Body of pancreas (tissue), 4 donors: ENCODE measurements at regions not wholly inside any gene's neighbourhood (a gene's known extent, or its start where the extent isn't known, plus 50 kb on each side); places are given as distances from the start of the nearest gene placed in this dataset.
"Not testable (repeated sequence)": the region's sequence is repeated elsewhere in the genome, so short reads cannot be mapped to it uniquely, and the experiment has no call there.

ENCODE experiments used
- ATAC-seq: fragments of 150-250 bp; one replicate; pipeline ENCODE4 v1.9.1; 2016
- DNase-seq, 4 donors: peaks; one replicate each; pipeline ENCODE4 v3.0.0-alpha.2; 2019
- H3K27ac ChIP-seq, 4 donors: fragments of 200-600 bp; sonication (generic); 1 replicate in 3 of 4; 2 replicates in 1 of 4; pipeline versions ENCODE4 v1.5.1 to v1.6.1; 2016 to 2019; ENCODE audit warnings: mild to moderate bottlenecking in 1 of 4, mixed read lengths in 1 of 4, moderate library complexity in 1 of 4
- H3K27me3 ChIP-seq, 2 donors: fragments of 200-600 bp; sonication (generic); one replicate each; pipeline ENCODE4 v1.6.0; 2016; ENCODE audit warnings: mild to moderate bottlenecking in 1 of 2
- H3K36me3 ChIP-seq, 2 donors: fragments of 200-600 bp; sonication (generic); replicated peaks in 1 of 2; 2 replicates each; pipeline ENCODE4 v1.5.1; 2016; ENCODE audit warnings: low read depth in 2 of 2; ENCODE audit not compliant: insufficient read depth in 1 of 2
- H3K4me1 ChIP-seq: fragments of 200-600 bp; sonication (generic); one replicate; pipeline ENCODE4 v1.6.0; 2016
- H3K4me3 ChIP-seq, 2 donors: fragments of 200-600 bp; sonication (generic); 1 replicate in 1 of 2; 2 replicates in 1 of 2; pipeline ENCODE4 v1.5.1; 2016 to 2019
- H3K9me3 ChIP-seq, 3 donors: fragments of 200-600 bp; sonication (generic); 1 replicate in 2 of 3; 2 replicates in 1 of 3; pipeline ENCODE4 v1.5.1; 2016
- POLR2A ChIP-seq, 3 donors: fragments of 450-650 bp; IDR thresholded peaks; one replicate each; pipeline ENCODE4 v1.6.1; 2016; ENCODE audit warnings: antibody characterized with exemption in 3 of 3, mild to moderate bottlenecking in 2 of 3
- WGBS, 2 donors: methylation state at CpG; one replicate each; pipeline ENCODE4 v1.1.5; 2017; 5-methylcytosine and 5-hydroxymethylcytosine counted together
- intact Hi-C: fragments of 100-400 bp; cut with DNase I; formaldehyde crosslinking; loops from one replicate; pipeline ENCODE4 v1.15.1; 2023
- TF ChIP-seq, protein P1 (sequence below), 7 experiments: fragments of 450-650 bp in 4 of 7; fragments of 200-600 bp in 3 of 7; sonication (generic) in 3 of 7; IDR thresholded peaks; one replicate each; pipeline ENCODE4 v1.5.1; 2016 to 2019; ENCODE audit warnings: antibody characterized with exemption in 7 of 7

DNA sequence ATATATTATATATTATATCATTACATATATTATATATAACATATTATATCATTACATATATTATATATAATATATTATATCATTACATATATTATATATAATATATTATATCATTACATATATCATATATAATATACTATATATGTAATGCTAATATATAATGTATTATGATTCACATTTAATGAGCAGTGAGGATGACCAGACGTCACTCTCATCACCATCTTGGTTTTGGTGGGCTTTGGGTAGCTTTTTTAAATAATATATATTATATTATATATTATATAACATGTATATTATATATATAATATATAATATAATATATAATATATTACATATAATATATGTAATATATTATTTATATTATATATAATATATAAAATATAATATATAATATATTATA lies 1189.4 kb upstream of the AUTS2 start:
- Histone ChIP-seq H3K4me3 (no peak overlapping the region), H3K4me1 (no peaks in the 10 kb centered on the region), H3K9me3 (no peaks in the 10 kb centered on the region), H3K36me3 (no peaks in the 10 kb centered on the region), H3K27ac (no peak overlapping the region), H3K27me3 (no peaks in the 10 kb centered on the region)
- TF ChIP-seq, protein P1, sequence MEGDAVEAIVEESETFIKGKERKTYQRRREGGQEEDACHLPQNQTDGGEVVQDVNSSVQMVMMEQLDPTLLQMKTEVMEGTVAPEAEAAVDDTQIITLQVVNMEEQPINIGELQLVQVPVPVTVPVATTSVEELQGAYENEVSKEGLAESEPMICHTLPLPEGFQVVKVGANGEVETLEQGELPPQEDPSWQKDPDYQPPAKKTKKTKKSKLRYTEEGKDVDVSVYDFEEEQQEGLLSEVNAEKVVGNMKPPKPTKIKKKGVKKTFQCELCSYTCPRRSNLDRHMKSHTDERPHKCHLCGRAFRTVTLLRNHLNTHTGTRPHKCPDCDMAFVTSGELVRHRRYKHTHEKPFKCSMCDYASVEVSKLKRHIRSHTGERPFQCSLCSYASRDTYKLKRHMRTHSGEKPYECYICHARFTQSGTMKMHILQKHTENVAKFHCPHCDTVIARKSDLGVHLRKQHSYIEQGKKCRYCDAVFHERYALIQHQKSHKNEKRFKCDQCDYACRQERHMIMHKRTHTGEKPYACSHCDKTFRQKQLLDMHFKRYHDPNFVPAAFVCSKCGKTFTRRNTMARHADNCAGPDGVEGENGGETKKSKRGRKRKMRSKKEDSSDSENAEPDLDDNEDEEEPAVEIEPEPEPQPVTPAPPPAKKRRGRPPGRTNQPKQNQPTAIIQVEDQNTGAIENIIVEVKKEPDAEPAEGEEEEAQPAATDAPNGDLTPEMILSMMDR (IDR thresholded peaks at IDR 0.05): no peak
- TF ChIP-seq POLR2A (IDR thresholded peaks at IDR 0.05): no peak
- WGBS, 2 donors: 61 to 90% methylated on average over 1 of the region's 1 CpG
- intact Hi-C loops: no loop called here
- DNase-seq (no peak), ATAC-seq (no peak)

GRCh38 chr7:68409851-68410250 lies 1188.4 kb upstream of the AUTS2 start:
- Histone ChIP-seq H3K4me1 (no peaks in the 10 kb centered on the region), H3K9me3 (no peaks in the 10 kb centered on the region), H3K27ac (no peak overlapping the region), H3K4me3 (no peak overlapping the region), H3K36me3 (no peaks in the 10 kb centered on the region), H3K27me3 (no peaks in the 10 kb centered on the region)
- TF ChIP-seq POLR2A (IDR thresholded peaks at IDR 0.05): no peak
- TF ChIP-seq, protein P1 (IDR thresholded peaks at IDR 0.05): no peak
- intact Hi-C loops: no loop called here
- DNase-seq: no peak
- ATAC-seq: no peak

DNA sequence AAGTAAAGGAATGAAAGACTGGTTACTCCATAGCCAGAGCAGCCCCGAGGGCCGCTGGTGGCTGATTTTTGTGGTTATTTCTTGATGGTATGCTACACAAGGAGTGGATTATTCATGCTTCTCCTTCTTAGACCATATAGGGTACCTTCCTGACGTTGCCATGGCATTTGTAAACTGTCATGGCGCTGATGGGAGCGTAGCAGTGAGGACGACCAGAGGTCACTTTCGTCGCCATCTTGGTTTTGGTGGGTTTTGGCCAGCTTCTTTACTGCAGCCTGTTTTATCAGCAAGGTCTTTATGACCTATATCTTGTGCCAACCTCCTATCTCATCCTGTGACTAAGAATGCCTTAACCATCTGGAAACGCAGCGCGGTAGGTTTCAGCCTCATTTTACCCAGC lies 1187.6 kb upstream of the AUTS2 start:
- ATAC-seq, H3K9me3 ChIP-seq, H3K27me3 ChIP-seq, H3K4me1 ChIP-seq, H3K4me3 ChIP-seq, H3K36me3 ChIP-seq, H3K27ac ChIP-seq, intact Hi-C loops, DNase-seq: not testable (repeated sequence)
- WGBS, 2 donors: 80 to 85% methylated on average over 11 of the region's 11 CpGs

- H3K27ac ChIP-seq: no peak overlapping the region
- no peak overlapping the region for H3K4me3 ChIP-seq
- no peaks in the 10 kb centered on the region for H3K27me3 ChIP-seq
- DNase-seq: no peak
- TF ChIP-seq POLR2A (IDR thresholded peaks at IDR 0.05): no peak
- TF ChIP-seq, protein P1 (IDR thresholded peaks at IDR 0.05): no peak
- no peaks in the 10 kb centered on the region for H3K4me1 ChIP-seq
- no peak for ATAC-seq
- intact Hi-C loops: no loop called here
- 62 to 71% methylated on average over 6 of the region's 6 CpGs for WGBS, 2 donors
- H3K36me3 ChIP-seq: no peaks in the 10 kb centered on the region
- H3K9me3 ChIP-seq: no peaks in the 10 kb centered on the region
Observed at GRCh38 chr7:68411742-68412141, 1186.5 kb upstream of the AUTS2 start.

GRCh38 chr7:68414631-68415425 lies 1183.4 kb upstream of the AUTS2 start:
- TF ChIP-seq, protein P1 (IDR thresholded peaks at IDR 0.05): no peak
- TF ChIP-seq POLR2A (IDR thresholded peaks at IDR 0.05): no peak
- H3K27me3 ChIP-seq: no peaks in the 10 kb centered on the region
- H3K27ac ChIP-seq: no peak overlapping the region
- intact Hi-C loops: no loop called here
- no peaks in the 10 kb centered on the region for H3K4me1 ChIP-seq
- DNase-seq (no peak), ATAC-seq (no peak)
- H3K4me3 ChIP-seq: no peak overlapping the region
- no peaks in the 10 kb centered on the region for H3K36me3 ChIP-seq
- H3K9me3 ChIP-seq: no peaks in the 10 kb centered on the region
- 60 to 67% methylated on average over 2 of the region's 2 CpGs for WGBS, 2 donors
